ENCODE measurements at regions not wholly inside any gene's neighbourhood (a gene's known extent, or its start where the extent isn't known, plus 50 kb on each side); places are given as distances from the start of the nearest gene placed in this dataset.
A peak's percentile ranks its signal among the peaks of the same experiment; 100 is the strongest.

- Histone ChIP-seq H3K4me1 (ENCODE audit: control insufficient read depth in 1 of 2, insufficient read depth in 2 of 2, low read length in 2 of 2) (no peaks in the 10 kb centered on the region), H3K27ac (ENCODE audit: low read depth in 1 of 2, low read length in 2 of 2) (no peak overlapping the region), H3K36me3 (ENCODE audit: control insufficient read depth in 1 of 2, insufficient read depth in 2 of 2, low read length in 1 of 2) (peaks cover 0 to 2% of the 10 kb centered on the region in 2 donors), H3K27me3 (ENCODE audit: control insufficient read depth in 1 of 2, insufficient read depth in 2 of 2, low read length in 1 of 2) (no peaks in the 10 kb centered on the region), H3K4me3 (ENCODE audit: low read length in 2 of 2) (no peak overlapping the region), H3K9me3 (ENCODE audit: control insufficient read depth, low read length) (no peaks in the 10 kb centered on the region)
- ATAC-seq (ENCODE audit: low FRiP score) (no peak), DNase-seq (no peak)
- intact Hi-C loops (cut with DNase I) = no loop called here
- WGBS, 2 donors = 96 to 97% methylated on average over 3 of the region's 3 CpGs
Measured at GRCh38 chr1:65504263-65504662, 83.8 kb downstream of the LEPR start.

- 34 to 38% methylated on average over 5 of the region's 5 CpGs for WGBS, 2 donors
- ATAC-seq (ENCODE audit: low FRiP score) (no peak), DNase-seq (no peak)
- Histone ChIP-seq H3K27me3 (ENCODE audit: control insufficient read depth in 1 of 2, insufficient read depth in 2 of 2, low read length in 1 of 2) (no peaks in the 10 kb centered on the region), H3K4me1 (ENCODE audit: control insufficient read depth in 1 of 2, insufficient read depth in 2 of 2, low read length in 2 of 2) (peaks cover under 1 to 3% of the 10 kb centered on the region in 2 donors), H3K36me3 (ENCODE audit: control insufficient read depth in 1 of 2, insufficient read depth in 2 of 2, low read length in 1 of 2) (no peaks in the 10 kb centered on the region), H3K9me3 (ENCODE audit: control insufficient read depth, low read length) (no peaks in the 10 kb centered on the region), H3K4me3 (ENCODE audit: low read length in 2 of 2) (no peak overlapping the region), H3K27ac (ENCODE audit: low read depth in 1 of 2, low read length in 2 of 2) (no peak overlapping the region)
- intact Hi-C loops (cut with DNase I) = no loop called here
Measured at GRCh38 chr1:65505547-65506300, 85.3 kb downstream of the LEPR start.

- Histone ChIP-seq H3K4me3 (ENCODE audit: low read length in 2 of 2) (no peak overlapping the region), H3K4me1 (ENCODE audit: control insufficient read depth in 1 of 2, insufficient read depth in 2 of 2, low read length in 2 of 2) (peaks cover 4 to 11% of the 10 kb centered on the region in 2 donors), H3K36me3 (ENCODE audit: control insufficient read depth in 1 of 2, insufficient read depth in 2 of 2, low read length in 1 of 2) (no peaks in the 10 kb centered on the region), H3K27me3 (ENCODE audit: control insufficient read depth in 1 of 2, insufficient read depth in 2 of 2, low read length in 1 of 2) (no peaks in the 10 kb centered on the region), H3K9me3 (ENCODE audit: control insufficient read depth, low read length) (no peaks in the 10 kb centered on the region), H3K27ac (ENCODE audit: low read depth in 1 of 2, low read length in 2 of 2) (no peak overlapping the region)
- no peak for DNase-seq
- intact Hi-C loops (cut with DNase I) = no loop called here
- ATAC-seq (ENCODE audit: low FRiP score) = no peak
- 47 to 62% methylated on average over 2 of the region's 2 CpGs for WGBS, 2 donors
Measured at GRCh38 chr1:65508051-65508450, 87.6 kb downstream of the LEPR start.

GRCh38 chr1:65509912-65510680 is 89.6 kb downstream of the LEPR start:
- no peaks in the 10 kb centered on the region for H3K9me3 ChIP-seq (ENCODE audit: control insufficient read depth, low read length)
- H3K27me3 ChIP-seq (ENCODE audit: control insufficient read depth in 1 of 2, insufficient read depth in 2 of 2, low read length in 1 of 2) = no peaks in the 10 kb centered on the region
- H3K36me3 ChIP-seq (ENCODE audit: control insufficient read depth in 1 of 2, insufficient read depth in 2 of 2, low read length in 1 of 2) = no peaks in the 10 kb centered on the region
- DNase-seq = no peak
- H3K4me1 ChIP-seq (ENCODE audit: control insufficient read depth in 1 of 2, insufficient read depth in 2 of 2, low read length in 2 of 2) = peaks cover 4 to 12% of the 10 kb centered on the region in 2 donors
- intact Hi-C loops (cut with DNase I) = no loop called here
- 45 to 54% methylated on average over 5 of the region's 5 CpGs for WGBS, 2 donors
- peak; percentile 27 for ATAC-seq (ENCODE audit: low FRiP score)
- no peak overlapping the region for H3K27ac ChIP-seq (ENCODE audit: low read depth in 1 of 2, low read length in 2 of 2)
- H3K4me3 ChIP-seq (ENCODE audit: low read length in 2 of 2) = no peak overlapping the region

- ATAC-seq (ENCODE audit: low FRiP score) = no peak
- H3K9me3 ChIP-seq (ENCODE audit: control insufficient read depth, low read length) = no peaks in the 10 kb centered on the region
- DNase-seq = no peak
- H3K4me3 ChIP-seq (ENCODE audit: low read length in 2 of 2) = no peak overlapping the region
- WGBS, 2 donors = 32 to 61% methylated on average over 1 of the region's 1 CpG
- no peaks in the 10 kb centered on the region for H3K36me3 ChIP-seq (ENCODE audit: control insufficient read depth in 1 of 2, insufficient read depth in 2 of 2, low read length in 1 of 2)
- H3K27me3 ChIP-seq (ENCODE audit: control insufficient read depth in 1 of 2, insufficient read depth in 2 of 2, low read length in 1 of 2) = no peaks in the 10 kb centered on the region
- intact Hi-C loops (cut with DNase I) = no loop called here
- H3K27ac ChIP-seq (ENCODE audit: low read depth in 1 of 2, low read length in 2 of 2) = no peak overlapping the region
- peaks cover 4 to 12% of the 10 kb centered on the region in 2 donors for H3K4me1 ChIP-seq (ENCODE audit: control insufficient read depth in 1 of 2, insufficient read depth in 2 of 2, low read length in 2 of 2)
Measured at GRCh38 chr1:65510961-65511360, 90.5 kb downstream of the LEPR start.

GRCh38 chr1:65512383-65512782 is 91.9 kb downstream of the LEPR start:
- no peak overlapping the region for H3K27ac ChIP-seq (ENCODE audit: low read depth in 1 of 2, low read length in 2 of 2)
- intact Hi-C loops (cut with DNase I) = no loop called here
- H3K4me3 ChIP-seq (ENCODE audit: low read length in 2 of 2) = no peak overlapping the region
- no peaks in the 10 kb centered on the region for H3K9me3 ChIP-seq (ENCODE audit: control insufficient read depth, low read length)
- DNase-seq = no peak
- no peaks in the 10 kb centered on the region for H3K27me3 ChIP-seq (ENCODE audit: control insufficient read depth in 1 of 2, insufficient read depth in 2 of 2, low read length in 1 of 2)
- peak; percentile 54 for ATAC-seq (ENCODE audit: low FRiP score)
- 49 to 50% methylated on average over 4 of the region's 4 CpGs for WGBS, 2 donors
- H3K4me1 ChIP-seq (ENCODE audit: control insufficient read depth in 1 of 2, insufficient read depth in 2 of 2, low read length in 2 of 2) = peaks cover 4 to 12% of the 10 kb centered on the region in 2 donors
- H3K36me3 ChIP-seq (ENCODE audit: control insufficient read depth in 1 of 2, insufficient read depth in 2 of 2, low read length in 1 of 2) = no peaks in the 10 kb centered on the region

GRCh38 chr1:65512967-65513780 is 92.7 kb downstream of the LEPR start:
- WGBS, 2 donors = 73 to 90% methylated on average over 1 of the region's 1 CpG
- Histone ChIP-seq H3K4me3 (ENCODE audit: low read length in 2 of 2) (no peak overlapping the region), H3K4me1 (ENCODE audit: control insufficient read depth in 1 of 2, insufficient read depth in 2 of 2, low read length in 2 of 2) (peaks cover 4 to 12% of the 10 kb centered on the region in 2 donors), H3K27ac (ENCODE audit: low read depth in 1 of 2, low read length in 2 of 2) (no peak overlapping the region), H3K27me3 (ENCODE audit: control insufficient read depth in 1 of 2, insufficient read depth in 2 of 2, low read length in 1 of 2) (no peaks in the 10 kb centered on the region), H3K9me3 (ENCODE audit: control insufficient read depth, low read length) (no peaks in the 10 kb centered on the region), H3K36me3 (ENCODE audit: control insufficient read depth in 1 of 2, insufficient read depth in 2 of 2, low read length in 1 of 2) (no peaks in the 10 kb centered on the region)
- intact Hi-C loops (cut with DNase I) = no loop called here
- ATAC-seq (ENCODE audit: low FRiP score) (no peak), DNase-seq (no peak)

- Histone ChIP-seq H3K36me3 (ENCODE audit: control insufficient read depth in 1 of 2, insufficient read depth in 2 of 2, low read length in 1 of 2) (no peaks in the 10 kb centered on the region), H3K27ac (ENCODE audit: low read depth in 1 of 2, low read length in 2 of 2) (no peak overlapping the region), H3K4me3 (ENCODE audit: low read length in 2 of 2) (no peak overlapping the region), H3K4me1 (ENCODE audit: control insufficient read depth in 1 of 2, insufficient read depth in 2 of 2, low read length in 2 of 2) (peaks cover 4 to 12% of the 10 kb centered on the region in 2 donors), H3K27me3 (ENCODE audit: control insufficient read depth in 1 of 2, insufficient read depth in 2 of 2, low read length in 1 of 2) (no peaks in the 10 kb centered on the region), H3K9me3 (ENCODE audit: control insufficient read depth, low read length) (no peaks in the 10 kb centered on the region)
- DNase-seq (no peak), ATAC-seq (ENCODE audit: low FRiP score) (no peak)
- intact Hi-C loops (cut with DNase I) = no loop called here
- 36% methylated on average over 2 of the region's 2 CpGs for WGBS, 2 donors
Measured at GRCh38 chr1:65514041-65514440, 93.6 kb downstream of the LEPR start.
